ENCODE measurements at regions not wholly inside any gene's neighbourhood (a gene's known extent, or its start where the extent isn't known, plus 50 kb on each side); places are given as distances from the start of the nearest gene placed in this dataset.

DNA sequence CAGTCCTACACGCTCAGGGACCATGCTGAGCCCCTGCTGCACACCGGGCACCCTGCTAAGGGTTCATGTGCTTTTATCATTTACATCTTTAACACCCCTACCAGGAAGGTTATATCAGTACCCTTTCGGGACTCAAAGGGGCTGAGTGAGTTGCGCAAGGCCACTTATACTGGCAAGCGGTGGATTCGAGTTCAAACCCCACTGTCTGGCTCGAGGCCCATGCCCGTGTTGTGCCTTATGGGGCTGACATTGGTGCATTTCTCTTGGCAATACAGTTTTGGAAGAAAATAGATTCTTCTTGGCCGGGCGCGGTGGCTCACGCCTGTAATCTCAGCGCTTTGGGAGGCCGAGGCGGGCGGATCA, 69.5 kb upstream of the MAP4K4 start:
- Histone ChIP-seq H3K27me3 (ENCODE audit: control insufficient read depth in 2 of 2, insufficient read depth in 2 of 2, low read length in 2 of 2) (peaks cover 16 to 38% of the 10 kb centered on the region in 2 experiments; a peak in 4 of 5 replicates), H3K27ac (ENCODE audit: extremely low read depth, low read depth, low read length) (no peak overlapping the region), H3K36me3 (ENCODE audit: control insufficient read depth, insufficient read depth, low read length) (no peaks in the 10 kb centered on the region), H4K20me1 (replicated peaks; ENCODE audit: control insufficient read depth, insufficient read depth, low read length) (no peaks in the 10 kb centered on the region), H3K9me3 (replicated peaks; ENCODE audit: control insufficient read depth, insufficient read depth, low read depth, low read length) (no peaks in the 10 kb centered on the region), H3K4me2 (ENCODE audit: insufficient read depth, low read length) (no peak overlapping the region), H3K79me2 (ENCODE audit: control insufficient read depth, insufficient read depth, low read length) (no peaks in the 10 kb centered on the region), H3K4me3 (no peak overlapping the region), H2AFZ (ENCODE audit: low read depth, low read length) (no peak overlapping the region), H3K9me1 (ENCODE audit: control insufficient read depth, insufficient read depth, low read length) (no peaks in the 10 kb centered on the region), H3K9ac (ENCODE audit: insufficient read depth in 1 of 2, low read depth in 2 of 2, low read length in 2 of 2) (no peak overlapping the region), H3K4me1 (replicated peaks in 1 of 2; ENCODE audit: control insufficient read depth in 2 of 2, insufficient read depth in 2 of 2, low read length in 2 of 2) (no peaks in the 10 kb centered on the region; a peak in 1 of 5 replicates)
- TF ChIP-seq OTX1 (CRISPR knock-in tag; IDR thresholded peaks at IDR 0.05): no peak
- TF ChIP-seq CEBPB (tag; IDR thresholded peaks at IDR 0.05): peak; percentile 22; the same call in 1 of the 2 replicates
- in situ Hi-C loops (cut with MboI) (no loop called here), intact Hi-C loops (cut with micrococcal nuclease) (no loop called here)
- DNase-seq (ENCODE audit: extremely low read depth in 1 of 4, low spot score in 3 of 4): no peak
- ATAC-seq: no peak
- no peak for FAIRE-seq
- WGBS (ENCODE audit: insufficient coverage, low coverage, missing lambda C conversion rate): 60% methylated on average over 15 of the region's 16 CpGs
- POLR2A ChIA-PET: interaction anchor here (1.0 kb wide), 1 partner anchor 10 kb away, joined by 3 read pairs; no protein-coding TSS in a partner anchor
- CTCF ChIA-PET (ENCODE audit: low intra/inter-chr PET ratio): no interaction called here
- no TSS peak for BruUV-seq (replicated peaks)

DNA sequence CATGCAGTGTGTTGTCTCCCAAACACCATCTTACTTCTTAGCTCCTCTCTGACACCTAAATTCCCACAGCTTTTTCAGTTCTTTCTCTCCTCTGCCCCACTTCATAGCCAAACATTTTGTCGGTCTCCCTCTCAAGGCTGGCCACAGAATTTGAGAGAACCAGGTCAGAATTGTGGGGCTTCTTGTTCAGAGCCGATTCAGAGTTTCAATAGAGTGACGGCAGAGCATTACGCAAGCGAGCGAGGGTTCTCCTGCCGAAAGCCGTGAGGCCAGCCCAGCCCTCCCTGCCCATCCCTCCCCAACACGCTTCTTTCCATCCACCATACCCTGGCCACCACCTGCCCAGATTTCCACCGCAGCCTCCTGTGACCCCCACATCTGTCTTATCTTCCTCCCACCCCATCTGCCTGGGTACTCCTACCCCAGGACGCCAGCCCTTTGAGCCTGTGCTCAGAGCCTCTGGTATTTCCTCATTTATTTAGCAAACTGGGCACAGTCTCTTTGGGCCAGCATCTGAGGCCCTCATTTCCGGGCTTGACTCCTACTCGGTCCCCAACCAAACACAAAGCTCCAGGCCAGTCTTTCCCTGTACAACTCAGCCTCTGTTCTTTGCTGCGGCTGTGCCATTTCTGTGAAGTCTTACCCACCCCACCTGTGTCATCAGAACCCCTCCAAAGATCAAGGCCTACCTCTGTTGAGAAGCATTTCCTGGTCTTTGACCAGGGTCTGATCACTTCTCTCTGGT, 70.0 kb upstream of the MAP4K4 start:
- ChIA-PET CTCF (ENCODE audit: low intra/inter-chr PET ratio) (no interaction called here), POLR2A (interaction anchor here (0.9 kb wide), 1 partner anchor 10 kb away, joined by 3 read pairs; no protein-coding TSS in a partner anchor)
- no peaks in the 10 kb centered on the region for H3K36me3 ChIP-seq (ENCODE audit: control insufficient read depth, insufficient read depth, low read length)
- no peaks in the 10 kb centered on the region for H3K9me1 ChIP-seq (ENCODE audit: control insufficient read depth, insufficient read depth, low read length)
- H3K27me3 ChIP-seq (ENCODE audit: control insufficient read depth in 2 of 2, insufficient read depth in 2 of 2, low read length in 2 of 2): peaks cover 16 to 42% of the 10 kb centered on the region in 2 experiments; a peak in 4 of 5 replicates
- no peaks in the 10 kb centered on the region for H3K9me3 ChIP-seq (replicated peaks; ENCODE audit: control insufficient read depth, insufficient read depth, low read depth, low read length)
- intact Hi-C loops (cut with micrococcal nuclease) (no loop called here), in situ Hi-C loops (cut with MboI) (no loop called here)
- ATAC-seq (no peak), FAIRE-seq (no peak), DNase-seq (ENCODE audit: extremely low read depth in 1 of 4, low spot score in 3 of 4) (no peak)
- H3K4me2 ChIP-seq (ENCODE audit: insufficient read depth, low read length): no peak overlapping the region
- H3K4me3 ChIP-seq: no peak overlapping the region
- no peak overlapping the region for H2AFZ ChIP-seq (ENCODE audit: low read depth, low read length)
- H3K79me2 ChIP-seq (ENCODE audit: control insufficient read depth, insufficient read depth, low read length): no peaks in the 10 kb centered on the region
- H4K20me1 ChIP-seq (replicated peaks; ENCODE audit: control insufficient read depth, insufficient read depth, low read length): no peaks in the 10 kb centered on the region
- TF ChIP-seq NFE2 (IDR thresholded peaks at IDR 0.05; ENCODE audit: low read depth) (no peak), HMG20B (CRISPR knock-in tag; IDR thresholded peaks at IDR 0.05) (no peak), RHOXF2B (CRISPR knock-in tag; conservative IDR thresholded peaks at IDR 0.05) (no peak), CEBPB (tag; IDR thresholded peaks at IDR 0.05) (0 out of 2 replicates have a peak, but pooled peaks have one; percentile 7), TCFL5 (CRISPR knock-in tag; conservative IDR thresholded peaks at IDR 0.05) (no peak), ZNF197 (CRISPR knock-in tag; IDR thresholded peaks at IDR 0.05; ENCODE audit: low read depth) (no peak), POU5F1 (IDR thresholded peaks at IDR 0.05; ENCODE audit: borderline replicate concordance, low read depth, low read length, partially characterized antibody) (no peak)
- TF ChIP-seq, protein P1, sequence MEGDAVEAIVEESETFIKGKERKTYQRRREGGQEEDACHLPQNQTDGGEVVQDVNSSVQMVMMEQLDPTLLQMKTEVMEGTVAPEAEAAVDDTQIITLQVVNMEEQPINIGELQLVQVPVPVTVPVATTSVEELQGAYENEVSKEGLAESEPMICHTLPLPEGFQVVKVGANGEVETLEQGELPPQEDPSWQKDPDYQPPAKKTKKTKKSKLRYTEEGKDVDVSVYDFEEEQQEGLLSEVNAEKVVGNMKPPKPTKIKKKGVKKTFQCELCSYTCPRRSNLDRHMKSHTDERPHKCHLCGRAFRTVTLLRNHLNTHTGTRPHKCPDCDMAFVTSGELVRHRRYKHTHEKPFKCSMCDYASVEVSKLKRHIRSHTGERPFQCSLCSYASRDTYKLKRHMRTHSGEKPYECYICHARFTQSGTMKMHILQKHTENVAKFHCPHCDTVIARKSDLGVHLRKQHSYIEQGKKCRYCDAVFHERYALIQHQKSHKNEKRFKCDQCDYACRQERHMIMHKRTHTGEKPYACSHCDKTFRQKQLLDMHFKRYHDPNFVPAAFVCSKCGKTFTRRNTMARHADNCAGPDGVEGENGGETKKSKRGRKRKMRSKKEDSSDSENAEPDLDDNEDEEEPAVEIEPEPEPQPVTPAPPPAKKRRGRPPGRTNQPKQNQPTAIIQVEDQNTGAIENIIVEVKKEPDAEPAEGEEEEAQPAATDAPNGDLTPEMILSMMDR (IDR thresholded peaks at IDR 0.05 in 2 of 3, conservative IDR thresholded peaks at IDR 0.05 in 1 of 3; ENCODE audit: insufficient read depth in 2 of 3, low read depth in 1 of 3, low read length in 3 of 3): no peak
- no peak overlapping the region for H3K27ac ChIP-seq (ENCODE audit: extremely low read depth, low read depth, low read length)
- no peaks in the 10 kb centered on the region; a peak in 1 of 5 replicates for H3K4me1 ChIP-seq (replicated peaks in 1 of 2; ENCODE audit: control insufficient read depth in 2 of 2, insufficient read depth in 2 of 2, low read length in 2 of 2)
- 22% methylated on average over 13 of the region's 14 CpGs for WGBS (ENCODE audit: insufficient coverage, low coverage, missing lambda C conversion rate)
- no peak overlapping the region for H3K9ac ChIP-seq (ENCODE audit: insufficient read depth in 1 of 2, low read depth in 2 of 2, low read length in 2 of 2)
- no TSS peak for BruUV-seq (replicated peaks)
